ENCODE measurements at regions not wholly inside any gene's neighbourhood (a gene's known extent, or its start where the extent isn't known, plus 50 kb on each side); places are given as distances from the start of the nearest gene placed in this dataset.

DNA sequence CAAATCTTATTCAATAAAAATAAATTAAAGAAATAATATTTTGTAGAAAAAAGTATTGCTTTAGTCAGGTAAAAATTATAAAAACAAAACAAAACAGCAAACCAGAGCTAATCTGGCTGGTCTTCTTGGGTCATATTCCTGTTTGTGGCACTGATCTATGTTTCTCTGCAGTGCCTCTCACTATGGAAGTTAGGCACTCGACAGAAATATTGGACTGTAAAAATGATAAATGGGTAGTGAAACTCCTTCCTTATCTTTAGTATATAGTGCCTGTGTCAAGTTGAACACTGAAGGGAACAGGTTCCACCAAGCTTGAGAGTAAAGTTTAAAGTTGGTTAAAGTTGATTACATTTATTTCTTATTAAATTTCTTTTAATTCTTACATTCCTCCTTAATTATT lies 1195.6 kb upstream of the GBE1 start:
- Mint-ChIP-seq H3K4me3 (no peak overlapping the region), H3K9me3 (peaks cover 10% of the 10 kb centered on the region), H3K27me3 (no peaks in the 10 kb centered on the region), H3K27ac (no peak overlapping the region), H3K4me1 (no peaks in the 10 kb centered on the region), H3K36me3 (ENCODE audit: low read depth) (no peaks in the 10 kb centered on the region)
- no peak for DNase-seq
- CTCF ChIA-PET, result no interaction called here
- POLR2A ChIA-PET, result no interaction called here

- Mint-ChIP-seq H3K27ac (no peak overlapping the region), H3K27me3 (no peaks in the 10 kb centered on the region), H3K9me3 (peaks cover 7% of the 10 kb centered on the region), H3K4me3 (no peak overlapping the region), H3K36me3 (ENCODE audit: low read depth) (no peaks in the 10 kb centered on the region), H3K4me1 (no peaks in the 10 kb centered on the region)
- DNase-seq, result no peak
- POLR2A ChIA-PET, result no interaction called here
- CTCF ChIA-PET, result no interaction called here
These were observed 1193.0 kb upstream of the GBE1 start for GRCh38 chr3:82954486-82954885.

- Mint-ChIP-seq H3K4me3 (no peak overlapping the region), H3K27ac (no peak overlapping the region), H3K36me3 (ENCODE audit: low read depth) (no peaks in the 10 kb centered on the region), H3K4me1 (no peaks in the 10 kb centered on the region), H3K9me3 (peaks cover 9% of the 10 kb centered on the region), H3K27me3 (no peaks in the 10 kb centered on the region)
- ChIA-PET POLR2A (no interaction called here), CTCF (no interaction called here)
- no peak for DNase-seq
These were observed 1180.6 kb upstream of the GBE1 start for GRCh38 chr3:82942041-82942440.

- H3K4me3 Mint-ChIP-seq, result no peak overlapping the region
- peak; percentile 11 for DNase-seq
- no peaks in the 10 kb centered on the region for H3K27me3 Mint-ChIP-seq
- H3K36me3 Mint-ChIP-seq (ENCODE audit: low read depth), result no peaks in the 10 kb centered on the region
- H3K4me1 Mint-ChIP-seq, result no peaks in the 10 kb centered on the region
- peaks cover 9% of the 10 kb centered on the region for H3K9me3 Mint-ChIP-seq
- no peak overlapping the region for H3K27ac Mint-ChIP-seq
- POLR2A ChIA-PET, result no interaction called here
- CTCF ChIA-PET, result no interaction called here
These were observed 1178.7 kb upstream of the GBE1 start for GRCh38 chr3:82940124-82940523.

DNA sequence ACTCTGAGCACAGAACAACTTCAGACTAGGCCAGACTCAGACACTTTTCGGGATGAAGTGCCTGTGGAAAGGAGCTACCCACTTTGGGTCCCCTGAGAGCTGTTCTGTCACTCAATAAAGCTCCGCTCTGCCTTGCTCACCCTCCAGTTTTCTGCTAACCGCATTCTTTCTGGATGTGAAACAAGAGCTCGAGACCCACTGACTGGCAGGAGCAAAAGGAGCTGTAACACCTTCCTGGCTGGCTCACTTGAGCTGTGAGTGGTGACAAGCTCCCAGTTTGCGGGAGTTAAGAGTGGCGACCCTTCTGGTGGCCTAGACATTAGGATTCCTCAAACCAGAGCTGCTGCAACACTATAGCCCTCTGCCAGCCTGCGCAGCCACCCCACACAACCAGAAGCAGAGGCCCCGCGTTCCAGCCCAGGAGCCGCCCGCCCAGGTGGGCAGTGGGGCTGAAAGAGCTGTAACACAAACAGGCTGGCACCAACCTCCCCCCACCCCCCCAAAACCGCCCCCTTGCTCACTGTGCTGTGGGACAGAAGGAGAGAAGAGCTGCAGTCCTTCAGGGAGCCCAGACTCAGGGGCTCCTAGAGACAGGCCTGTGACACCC lies 1178.1 kb upstream of the GBE1 start:
- H3K4me1 Mint-ChIP-seq, result no peaks in the 10 kb centered on the region
- CTCF ChIA-PET, result no interaction called here
- no peak overlapping the region for H3K4me3 Mint-ChIP-seq
- no peak for DNase-seq
- H3K27ac Mint-ChIP-seq, result no peak overlapping the region
- H3K27me3 Mint-ChIP-seq, result no peaks in the 10 kb centered on the region
- POLR2A ChIA-PET, result no interaction called here
- no peaks in the 10 kb centered on the region for H3K36me3 Mint-ChIP-seq (ENCODE audit: low read depth)
- peaks cover 9% of the 10 kb centered on the region for H3K9me3 Mint-ChIP-seq

DNA sequence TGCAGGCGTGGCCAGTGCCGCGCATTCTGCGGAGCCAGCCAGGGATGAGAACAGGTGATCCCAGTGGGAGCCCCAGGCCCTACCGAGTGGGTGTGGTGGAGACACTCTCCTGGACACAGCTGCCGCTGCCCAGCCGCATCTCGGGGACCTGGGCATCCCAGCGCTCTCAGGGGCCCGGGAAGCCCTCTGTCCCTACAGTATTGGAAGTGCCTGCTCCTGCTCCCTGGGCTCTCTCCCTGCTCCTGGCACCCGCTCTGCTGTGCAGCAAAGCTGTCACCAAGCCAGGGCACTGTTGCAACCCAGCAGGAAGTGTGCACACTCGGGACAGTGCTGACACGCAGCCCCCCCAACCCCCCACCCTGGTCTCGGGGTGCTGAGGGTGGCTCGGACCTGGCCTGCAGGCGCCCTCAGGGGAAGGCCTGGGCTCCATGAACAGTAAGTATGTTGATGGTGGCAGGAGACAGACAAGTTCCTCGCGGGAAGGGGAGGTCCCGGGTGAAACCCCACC lies 1177.4 kb upstream of the GBE1 start:
- H3K4me1 Mint-ChIP-seq, result no peaks in the 10 kb centered on the region
- no peak overlapping the region for H3K4me3 Mint-ChIP-seq
- peaks cover 6% of the 10 kb centered on the region for H3K9me3 Mint-ChIP-seq
- no peak for DNase-seq
- POLR2A ChIA-PET, result no interaction called here
- no peaks in the 10 kb centered on the region for H3K36me3 Mint-ChIP-seq (ENCODE audit: low read depth)
- H3K27me3 Mint-ChIP-seq, result no peaks in the 10 kb centered on the region
- no peak overlapping the region for H3K27ac Mint-ChIP-seq
- CTCF ChIA-PET, result no interaction called here

- Mint-ChIP-seq H3K27me3 (no peaks in the 10 kb centered on the region), H3K9me3 (no peaks in the 10 kb centered on the region), H3K4me1 (no peaks in the 10 kb centered on the region), H3K4me3 (no peak overlapping the region), H3K27ac (no peak overlapping the region), H3K36me3 (ENCODE audit: low read depth) (no peaks in the 10 kb centered on the region)
- ChIA-PET POLR2A (no interaction called here), CTCF (no interaction called here)
- DNase-seq, result no peak
These were observed 1166.1 kb upstream of the GBE1 start for GRCh38 chr3:82927309-82928253.

GRCh38 chr3:82891028-82891427 lies 1129.6 kb upstream of the GBE1 start:
- CTCF ChIA-PET, result no interaction called here
- Mint-ChIP-seq H3K9me3 (peaks cover 7% of the 10 kb centered on the region), H3K4me1 (no peaks in the 10 kb centered on the region), H3K27ac (no peak overlapping the region), H3K36me3 (ENCODE audit: low read depth) (no peaks in the 10 kb centered on the region), H3K4me3 (no peak overlapping the region), H3K27me3 (no peaks in the 10 kb centered on the region)
- no peak for DNase-seq
- POLR2A ChIA-PET, result no interaction called here

DNA sequence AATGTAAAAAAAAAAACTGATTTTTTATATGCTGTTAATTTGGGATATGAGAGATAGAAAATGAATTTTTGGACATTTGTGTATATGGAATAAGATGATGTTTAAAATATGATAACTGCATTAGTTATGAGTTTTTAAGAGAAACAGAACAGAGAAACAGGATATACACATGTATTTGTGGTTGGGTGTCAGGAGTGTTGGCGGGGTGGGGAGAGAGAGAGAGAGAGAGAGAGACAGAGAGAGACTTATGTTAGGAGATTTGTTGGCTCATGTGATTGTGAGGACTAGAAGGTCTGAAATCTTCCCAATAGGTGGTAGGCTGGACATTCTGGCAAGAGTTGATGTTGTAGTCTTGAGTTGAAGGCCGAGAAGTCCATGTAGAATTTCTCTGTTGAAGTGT lies 1121.6 kb upstream of the GBE1 start:
- Mint-ChIP-seq H3K9me3 (peaks cover 15% of the 10 kb centered on the region), H3K4me3 (no peak overlapping the region), H3K27ac (no peak overlapping the region), H3K4me1 (no peaks in the 10 kb centered on the region), H3K36me3 (ENCODE audit: low read depth) (no peaks in the 10 kb centered on the region), H3K27me3 (no peaks in the 10 kb centered on the region)
- CTCF ChIA-PET, result no interaction called here
- DNase-seq, result no peak
- POLR2A ChIA-PET, result no interaction called here

DNA sequence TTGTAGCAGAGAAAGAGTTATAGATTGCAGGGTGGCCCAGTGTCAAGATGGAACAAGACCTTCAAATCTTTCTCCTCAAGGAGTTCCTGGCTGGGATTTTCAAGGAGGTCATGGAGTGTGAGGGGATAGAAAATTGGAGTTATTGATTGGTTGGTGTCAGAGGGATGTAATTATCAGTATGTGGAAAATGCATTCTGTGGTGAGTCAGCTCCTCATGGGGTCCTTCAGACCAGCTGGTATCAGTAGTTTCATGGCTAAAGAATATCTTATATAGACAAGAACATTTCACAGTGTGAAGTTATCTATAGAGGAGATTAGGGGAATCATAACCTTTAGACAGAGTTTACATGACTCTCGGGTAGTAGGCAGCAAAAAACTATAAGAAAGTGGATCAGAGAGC lies 1114.0 kb upstream of the GBE1 start:
- H3K36me3 Mint-ChIP-seq (ENCODE audit: low read depth), result no peaks in the 10 kb centered on the region
- no peaks in the 10 kb centered on the region for H3K27me3 Mint-ChIP-seq
- no peaks in the 10 kb centered on the region for H3K4me1 Mint-ChIP-seq
- H3K4me3 Mint-ChIP-seq, result no peak overlapping the region
- POLR2A ChIA-PET, result no interaction called here
- DNase-seq, result no peak
- no peaks in the 10 kb centered on the region for H3K9me3 Mint-ChIP-seq
- H3K27ac Mint-ChIP-seq, result no peak overlapping the region
- CTCF ChIA-PET, result no interaction called here

DNA sequence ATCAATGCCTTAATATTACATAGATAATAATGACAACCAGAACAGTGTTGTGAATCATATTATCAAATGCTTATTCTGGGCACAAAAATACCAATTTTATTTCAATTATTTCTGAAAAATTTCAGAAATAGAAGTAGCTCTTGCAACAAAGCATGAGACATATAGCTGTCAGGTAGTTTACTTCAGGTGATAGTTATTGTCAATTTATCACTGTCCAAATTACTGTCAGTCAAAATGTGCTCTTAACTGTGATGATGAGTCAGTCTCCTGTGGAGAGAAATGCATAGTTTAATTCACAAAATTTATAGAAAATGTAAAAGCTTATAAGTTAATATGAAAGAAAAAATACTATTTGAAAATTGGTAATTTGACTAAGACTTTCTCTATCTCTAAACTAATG lies 1078.4 kb upstream of the GBE1 start:
- Mint-ChIP-seq H3K27me3 (no peaks in the 10 kb centered on the region), H3K27ac (no peak overlapping the region), H3K4me3 (no peak overlapping the region), H3K9me3 (peaks cover 20% of the 10 kb centered on the region), H3K36me3 (ENCODE audit: low read depth) (no peaks in the 10 kb centered on the region), H3K4me1 (no peaks in the 10 kb centered on the region)
- ChIA-PET POLR2A (no interaction called here), CTCF (no interaction called here)
- DNase-seq, result no peak

- DNase-seq, result no peak
- ChIA-PET POLR2A (no interaction called here), CTCF (no interaction called here)
- Mint-ChIP-seq H3K4me3 (no peak overlapping the region), H3K36me3 (ENCODE audit: low read depth) (no peaks in the 10 kb centered on the region), H3K27ac (no peak overlapping the region), H3K27me3 (no peaks in the 10 kb centered on the region), H3K9me3 (peaks cover 8% of the 10 kb centered on the region), H3K4me1 (no peaks in the 10 kb centered on the region)
These were observed 1072.7 kb upstream of the GBE1 start for GRCh38 chr3:82834098-82834497.

GRCh38 chr3:82824491-82824890 lies 1063.0 kb upstream of the GBE1 start:
- H3K9me3 Mint-ChIP-seq, result peaks cover 6% of the 10 kb centered on the region
- no peaks in the 10 kb centered on the region for H3K4me1 Mint-ChIP-seq
- H3K4me3 Mint-ChIP-seq, result no peak overlapping the region
- POLR2A ChIA-PET, result no interaction called here
- no peak overlapping the region for H3K27ac Mint-ChIP-seq
- H3K27me3 Mint-ChIP-seq, result no peaks in the 10 kb centered on the region
- DNase-seq, result no peak
- H3K36me3 Mint-ChIP-seq (ENCODE audit: low read depth), result no peaks in the 10 kb centered on the region
- CTCF ChIA-PET, result no interaction called here

- Mint-ChIP-seq H3K36me3 (ENCODE audit: low read depth) (no peaks in the 10 kb centered on the region), H3K9me3 (peaks cover 9% of the 10 kb centered on the region), H3K4me3 (no peak overlapping the region), H3K27me3 (no peaks in the 10 kb centered on the region), H3K27ac (no peak overlapping the region), H3K4me1 (no peaks in the 10 kb centered on the region)
- ChIA-PET POLR2A (no interaction called here), CTCF (no interaction called here)
- no peak for DNase-seq
These were observed 1054.6 kb upstream of the GBE1 start for GRCh38 chr3:82816086-82816485.
